ENCODE measurements at regions not wholly inside any gene's neighbourhood (a gene's known extent, or its start where the extent isn't known, plus 50 kb on each side); places are given as distances from the start of the nearest gene placed in this dataset.
"Not testable (repeated sequence)": the region's sequence is repeated elsewhere in the genome, so short reads cannot be mapped to it uniquely, and the experiment has no call there.

- H3K14ac ChIP-seq (ENCODE audit: insufficient read length); H2BK5ac ChIP-seq (ENCODE audit: low read depth, low read length); H4K5ac ChIP-seq (ENCODE audit: insufficient read length, low read depth, low read length); H2BK20ac ChIP-seq (ENCODE audit: low read length); POLR2A ChIA-PET (ENCODE audit: partially characterized antibody); H3K23ac ChIP-seq (ENCODE audit: insufficient read length); H2AK5ac ChIP-seq (ENCODE audit: low read depth, low read length); H3K79me1 ChIP-seq (ENCODE audit: low read depth, low read length); H3K79me2 ChIP-seq (ENCODE audit: control insufficient read depth in 1 of 2, insufficient read depth in 2 of 2, low read length in 2 of 2); H3K23me2 ChIP-seq (ENCODE audit: low read depth, low read length); H3K27ac ChIP-seq (ENCODE audit: low read depth, low read length); H3K4me3 ChIP-seq (ENCODE audit: extremely low read depth in 1 of 4, insufficient read depth in 2 of 4, low read depth in 3 of 4, low read length in 4 of 4); H3K4me2 ChIP-seq (ENCODE audit: insufficient read depth in 1 of 2, low read depth in 2 of 2, low read length in 2 of 2); H2BK120ac ChIP-seq (replicated peaks; ENCODE audit: low read depth, low read length); H3K9ac ChIP-seq (replicated peaks in 1 of 4; ENCODE audit: extremely low read depth in 1 of 4, low read depth in 3 of 4, low read length in 3 of 4); H3K56ac ChIP-seq (replicated peaks; ENCODE audit: insufficient read length, low read depth, low read length); FAIRE-seq; H2BK15ac ChIP-seq (ENCODE audit: low read length); H3K9me3 ChIP-seq (ENCODE audit: insufficient read depth in 2 of 2, low read depth in 1 of 2, low read length in 1 of 2); H4K20me1 ChIP-seq (replicated peaks in 1 of 2; ENCODE audit: control insufficient read depth in 1 of 2, insufficient read depth in 2 of 2, low read length in 2 of 2); H4K91ac ChIP-seq (replicated peaks; ENCODE audit: insufficient read length, low read length); H3K36me3 ChIP-seq (ENCODE audit: control insufficient read depth in 2 of 4, insufficient read depth in 4 of 4, low read length in 3 of 4); DNase-seq (ENCODE audit: low read depth in 1 of 2, low spot score in 2 of 2); H2BK12ac ChIP-seq (ENCODE audit: low read depth, low read length); H3K27me3 ChIP-seq (replicated peaks in 1 of 4; ENCODE audit: control insufficient read depth in 3 of 4, extremely low read depth in 1 of 4, insufficient read depth in 3 of 4, low read length in 3 of 4); CTCF ChIA-PET (ENCODE audit: partially characterized antibody); H3K4ac ChIP-seq (replicated peaks; ENCODE audit: insufficient read length, low read depth, low read length); H4K8ac ChIP-seq (ENCODE audit: extremely low read depth, insufficient read depth, low read length); H2AFZ ChIP-seq (ENCODE audit: low read length); H3K18ac ChIP-seq (ENCODE audit: extremely low read depth, low read length); H3K4me1 ChIP-seq (replicated peaks in 1 of 4; ENCODE audit: control insufficient read depth in 3 of 4, insufficient read depth in 4 of 4, low read length in 3 of 4): not testable (repeated sequence)
- 80% methylated on average over 1 of the region's 1 CpG; no CpG with 5 or more reads in 1 of the 2 experiments for WGBS, 2 experiments (ENCODE audit: extremely low coverage in 1 of 2, insufficient coverage in 1 of 2, insufficient read length in 1 of 2, insufficient replicate concordance in 2 of 2, low coverage in 1 of 2, low lambda C conversion rate in 2 of 2, missing lambda C conversion rate in 1 of 2)
Measured at GRCh38 chr7:150077543-150077942, 203.8 kb downstream of the ATP6V0E2 start.

- H3K18ac ChIP-seq (ENCODE audit: extremely low read depth, low read length); H3K9ac ChIP-seq (replicated peaks in 1 of 4; ENCODE audit: extremely low read depth in 1 of 4, low read depth in 3 of 4, low read length in 3 of 4); H3K4me3 ChIP-seq (ENCODE audit: extremely low read depth in 1 of 4, insufficient read depth in 2 of 4, low read depth in 3 of 4, low read length in 4 of 4); H2AK5ac ChIP-seq (ENCODE audit: low read depth, low read length); H3K27me3 ChIP-seq (replicated peaks in 1 of 4; ENCODE audit: control insufficient read depth in 3 of 4, extremely low read depth in 1 of 4, insufficient read depth in 3 of 4, low read length in 3 of 4); H3K9me3 ChIP-seq (ENCODE audit: insufficient read depth in 2 of 2, low read depth in 1 of 2, low read length in 1 of 2); H2BK15ac ChIP-seq (ENCODE audit: low read length); H3K23ac ChIP-seq (ENCODE audit: insufficient read length); H3K79me2 ChIP-seq (ENCODE audit: control insufficient read depth in 1 of 2, insufficient read depth in 2 of 2, low read length in 2 of 2); FAIRE-seq; H3K79me1 ChIP-seq (ENCODE audit: low read depth, low read length); H4K20me1 ChIP-seq (replicated peaks in 1 of 2; ENCODE audit: control insufficient read depth in 1 of 2, insufficient read depth in 2 of 2, low read length in 2 of 2); H4K91ac ChIP-seq (replicated peaks; ENCODE audit: insufficient read length, low read length); H4K8ac ChIP-seq (ENCODE audit: extremely low read depth, insufficient read depth, low read length); H2BK120ac ChIP-seq (replicated peaks; ENCODE audit: low read depth, low read length); DNase-seq (ENCODE audit: low read depth in 1 of 2, low spot score in 2 of 2); H3K23me2 ChIP-seq (ENCODE audit: low read depth, low read length); POLR2A ChIA-PET (ENCODE audit: partially characterized antibody); H3K56ac ChIP-seq (replicated peaks; ENCODE audit: insufficient read length, low read depth, low read length); H2BK20ac ChIP-seq (ENCODE audit: low read length); H3K4ac ChIP-seq (replicated peaks; ENCODE audit: insufficient read length, low read depth, low read length); H2BK12ac ChIP-seq (ENCODE audit: low read depth, low read length); H3K14ac ChIP-seq (ENCODE audit: insufficient read length); CTCF ChIA-PET (ENCODE audit: partially characterized antibody); H3K4me2 ChIP-seq (ENCODE audit: insufficient read depth in 1 of 2, low read depth in 2 of 2, low read length in 2 of 2); H2AFZ ChIP-seq (ENCODE audit: low read length); H2BK5ac ChIP-seq (ENCODE audit: low read depth, low read length); H3K36me3 ChIP-seq (ENCODE audit: control insufficient read depth in 2 of 4, insufficient read depth in 4 of 4, low read length in 3 of 4); H4K5ac ChIP-seq (ENCODE audit: insufficient read length, low read depth, low read length); H3K27ac ChIP-seq (ENCODE audit: low read depth, low read length); H3K4me1 ChIP-seq (replicated peaks in 1 of 4; ENCODE audit: control insufficient read depth in 3 of 4, insufficient read depth in 4 of 4, low read length in 3 of 4): not testable (repeated sequence)
Measured at GRCh38 chr7:150081865-150082264, 208.1 kb downstream of the ATP6V0E2 start.
